LoVo (cell line): ENCODE measurements at regions not wholly inside any gene's neighbourhood (a gene's known extent, or its start where the extent isn't known, plus 50 kb on each side); places are given as distances from the start of the nearest gene placed in this dataset.
"Not testable (repeated sequence)": the region's sequence is repeated elsewhere in the genome, so short reads cannot be mapped to it uniquely, and the experiment has no call there.

Source experiments
- DNase-seq: peaks from one replicate; pipeline ENCODE4 v3.0.0-alpha.2; 2016; ENCODE audit warnings: low spot score

DNA sequence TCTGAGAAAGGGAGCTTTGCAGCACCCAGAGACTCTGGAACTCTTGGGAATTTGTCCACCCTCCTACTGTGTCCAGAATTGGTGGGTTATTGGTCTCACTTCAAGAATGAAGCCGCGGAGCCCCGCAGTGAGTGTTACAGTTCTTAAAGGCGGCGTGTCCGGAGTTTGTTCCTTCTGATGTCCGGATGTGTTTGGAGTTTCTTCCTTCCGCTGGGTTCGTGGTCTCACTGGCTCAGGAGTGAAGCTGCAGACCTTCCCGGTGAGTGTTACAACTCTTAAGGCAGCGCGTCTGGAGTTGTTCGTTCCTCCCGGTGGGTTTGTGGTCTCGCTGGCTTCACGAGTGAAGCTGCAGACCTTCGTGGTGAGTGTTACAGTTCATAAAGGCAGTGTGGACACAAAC is 824.7 kb downstream of the LRRTM4 start:
- DNase-seq = not testable (repeated sequence)

DNA sequence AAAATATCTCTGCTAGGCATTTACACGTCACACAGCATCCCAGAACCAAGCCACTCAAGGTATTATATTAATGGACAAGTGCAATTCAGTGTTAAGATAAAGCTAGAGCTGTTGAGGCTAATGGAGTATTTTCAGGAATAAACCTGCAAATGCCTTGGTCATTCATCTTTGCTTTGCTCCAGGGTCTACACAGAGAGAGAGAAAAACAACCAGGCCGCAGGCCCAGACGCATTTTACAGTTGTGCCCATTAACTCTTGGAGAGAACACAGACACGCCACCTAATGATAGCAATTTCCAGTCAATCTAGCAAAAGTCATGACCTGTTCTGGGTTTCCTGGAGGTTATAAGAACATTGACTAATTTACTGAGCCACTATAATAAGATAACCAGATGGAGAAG is 829.3 kb downstream of the LRRTM4 start:
- no peak for DNase-seq

DNA sequence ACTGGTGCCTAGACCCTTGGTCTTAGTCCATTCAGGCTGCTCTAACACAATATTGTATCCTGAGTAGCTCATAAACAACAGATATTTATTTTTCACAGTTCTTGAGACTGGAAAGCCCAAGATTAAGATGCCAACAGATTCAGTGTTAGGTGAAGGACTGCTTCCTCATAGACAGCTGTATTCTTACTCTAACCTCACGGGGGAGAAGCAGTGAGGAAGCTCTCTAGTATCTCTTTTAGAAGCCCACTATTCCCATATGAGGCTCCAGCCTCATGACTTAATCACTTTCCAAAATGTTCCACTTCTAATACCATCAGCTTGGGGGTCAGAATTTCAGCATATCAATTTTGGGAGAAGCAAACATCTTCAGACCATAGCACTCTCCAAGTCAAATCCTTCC is 833.4 kb downstream of the LRRTM4 start:
- DNase-seq = no peak

DNA sequence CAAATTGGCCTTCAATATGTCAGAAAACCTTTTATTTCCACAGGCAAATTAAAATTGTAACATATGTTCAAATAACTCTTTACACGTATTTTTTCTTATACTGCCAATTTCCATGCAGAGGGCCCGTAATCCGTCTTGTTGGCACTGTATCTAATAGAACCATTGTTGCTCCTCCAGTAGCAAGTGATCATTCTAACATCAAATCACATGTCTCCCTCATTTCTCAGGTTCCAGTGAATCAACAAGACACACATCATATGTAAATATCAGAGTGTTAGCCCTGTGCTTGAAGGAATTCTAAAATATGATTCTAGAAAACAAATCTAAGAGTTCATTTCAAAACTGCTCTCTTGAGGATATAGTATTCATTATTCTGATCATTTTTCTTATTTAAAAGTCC is 834.3 kb downstream of the LRRTM4 start:
- no peak for DNase-seq

DNA sequence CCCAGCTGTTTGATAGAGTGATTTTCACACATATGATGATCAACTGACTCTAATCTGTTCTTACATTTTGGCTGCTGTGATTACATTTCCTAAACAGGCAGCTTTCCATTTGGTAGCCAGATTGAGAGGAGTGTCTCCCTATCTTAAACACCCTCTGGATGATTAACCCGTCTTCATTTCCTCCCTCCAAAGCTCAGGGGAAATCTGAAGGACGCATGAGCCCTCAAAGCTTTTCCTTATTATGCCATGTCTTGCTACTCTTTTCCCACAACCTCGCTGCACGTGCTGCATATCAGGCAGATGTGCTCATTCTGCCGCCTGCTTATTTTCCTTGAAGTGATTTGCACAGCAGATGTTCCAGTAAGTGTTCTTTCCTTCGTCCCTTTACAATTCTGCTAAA is 837.4 kb downstream of the LRRTM4 start:
- no peak for DNase-seq

DNA sequence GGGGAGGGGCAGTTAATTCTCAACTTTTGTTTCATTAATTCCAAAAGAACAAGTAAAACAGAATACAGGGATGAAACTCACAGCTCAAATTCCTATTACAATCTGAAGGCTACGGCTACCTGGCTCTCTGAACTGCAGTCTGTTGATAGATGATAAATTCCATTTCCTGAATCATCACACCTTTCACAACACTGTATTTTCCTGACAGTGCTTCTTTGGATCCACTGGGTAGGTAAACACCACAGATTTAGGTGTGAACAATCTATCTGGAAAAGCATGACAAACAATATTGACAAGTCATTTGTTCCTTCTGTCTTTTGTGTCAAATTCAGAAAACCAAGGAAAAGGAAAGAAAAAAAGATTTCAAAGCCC is 843.2 kb downstream of the LRRTM4 start:
- no peak for DNase-seq

DNA sequence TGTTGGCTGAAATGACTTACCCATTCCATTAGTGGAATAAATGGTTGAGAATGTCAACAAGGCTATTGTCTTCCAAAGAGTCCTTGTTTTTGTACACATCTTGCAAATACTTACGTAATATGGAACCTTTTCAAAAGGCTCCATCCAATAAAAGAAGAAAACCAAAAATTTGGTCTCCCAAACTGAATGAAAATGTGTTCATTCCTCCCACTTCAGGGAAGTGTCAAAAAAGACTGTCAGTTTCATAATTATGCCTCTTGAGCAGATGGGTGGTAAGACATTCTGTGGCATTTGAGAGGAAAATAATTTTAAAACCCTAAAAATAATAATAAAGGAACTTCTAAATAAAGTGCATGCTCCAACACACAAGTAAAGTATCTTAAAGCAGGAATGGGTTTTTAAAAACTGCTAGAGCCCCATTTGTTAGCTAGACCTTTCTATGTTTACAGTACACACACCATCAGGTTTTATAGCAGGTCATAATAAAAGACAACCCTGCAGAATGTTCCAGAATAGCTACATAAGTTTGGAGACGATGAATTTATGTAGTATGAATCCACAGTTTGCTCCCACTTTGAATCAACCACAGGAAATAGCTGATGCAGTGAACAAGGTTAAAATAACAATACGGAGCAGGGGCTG is 843.7 kb downstream of the LRRTM4 start:
- no peak for DNase-seq

DNA sequence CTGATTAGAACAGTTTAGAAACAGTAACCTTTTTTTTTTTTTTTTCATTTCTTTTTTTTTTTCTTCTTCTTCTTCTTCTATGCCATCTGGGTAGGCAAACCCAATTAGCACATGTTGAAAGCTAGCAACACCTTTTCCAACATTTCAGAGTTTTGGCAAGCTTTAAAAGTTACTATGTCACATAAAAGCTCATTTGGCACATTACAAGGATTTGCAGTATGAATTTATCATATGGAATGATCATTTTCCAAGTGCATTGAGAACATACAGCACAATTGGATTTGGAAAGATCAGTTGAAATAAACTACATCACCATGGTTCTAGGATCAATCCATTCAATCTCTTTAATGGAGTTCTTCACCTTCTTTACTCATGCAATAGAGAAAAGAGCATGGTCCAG is 847.0 kb downstream of the LRRTM4 start:
- no peak for DNase-seq

DNA sequence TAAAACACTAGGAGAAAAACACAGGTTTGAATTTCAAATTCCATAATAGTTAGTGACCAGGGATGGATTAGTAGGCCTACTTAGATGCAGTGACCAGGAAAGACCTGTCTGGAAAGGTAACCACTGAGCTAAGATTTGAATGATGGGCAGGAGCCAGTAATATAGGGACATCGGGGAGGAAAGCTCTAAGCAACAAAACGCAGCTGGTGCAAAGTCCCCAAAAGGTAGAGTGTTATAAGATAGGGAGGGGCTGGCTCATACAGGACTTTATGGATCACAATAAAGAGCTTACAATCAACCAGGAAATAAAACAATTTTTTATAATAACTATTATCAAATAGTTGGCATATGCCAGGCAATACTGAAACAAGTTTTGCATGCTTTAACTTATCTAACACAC is 849.4 kb downstream of the LRRTM4 start:
- DNase-seq = no peak

DNA sequence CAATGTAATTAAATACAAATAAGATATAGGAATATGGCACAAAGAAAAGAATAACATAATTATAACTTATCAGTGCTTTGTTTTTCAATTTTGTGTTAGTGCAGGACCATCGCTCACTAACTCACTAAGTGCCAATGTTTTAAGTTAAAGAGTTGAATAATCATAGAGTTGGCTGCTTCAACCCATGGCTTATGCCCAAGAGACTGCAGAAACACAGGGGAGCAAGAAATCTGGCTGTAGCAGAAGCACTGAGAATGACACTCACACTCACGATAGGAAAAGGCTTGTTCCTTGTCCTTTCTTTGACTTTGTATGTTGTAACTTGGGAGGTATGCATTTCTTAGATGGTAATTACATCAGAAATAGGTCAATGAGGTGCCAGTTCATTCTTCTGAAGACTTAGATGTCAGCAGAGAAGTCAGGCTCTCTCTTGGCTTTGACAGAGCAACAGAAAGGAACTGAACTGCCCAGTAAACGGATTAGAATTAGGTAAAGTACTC is 852.2 kb downstream of the LRRTM4 start:
- no peak for DNase-seq

DNA sequence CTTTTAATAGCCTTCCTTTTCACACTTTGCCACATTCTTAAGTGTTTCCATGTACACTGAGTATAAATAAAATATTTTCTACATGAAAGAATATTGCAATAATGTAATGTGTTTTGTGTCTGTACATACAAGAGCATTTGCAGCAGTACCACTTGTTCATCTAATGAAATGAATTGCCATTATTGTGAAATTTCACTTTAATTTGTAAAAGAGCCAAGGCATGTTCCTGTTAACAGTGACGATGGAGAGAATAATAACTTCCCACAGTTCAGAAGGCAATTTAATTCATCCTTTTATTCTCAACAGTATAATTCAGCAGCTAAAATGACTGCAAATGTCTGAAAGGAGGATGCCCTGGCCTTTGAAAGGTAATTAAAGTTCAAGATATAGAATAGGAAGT is 853.9 kb downstream of the LRRTM4 start:
- DNase-seq = no peak

DNA sequence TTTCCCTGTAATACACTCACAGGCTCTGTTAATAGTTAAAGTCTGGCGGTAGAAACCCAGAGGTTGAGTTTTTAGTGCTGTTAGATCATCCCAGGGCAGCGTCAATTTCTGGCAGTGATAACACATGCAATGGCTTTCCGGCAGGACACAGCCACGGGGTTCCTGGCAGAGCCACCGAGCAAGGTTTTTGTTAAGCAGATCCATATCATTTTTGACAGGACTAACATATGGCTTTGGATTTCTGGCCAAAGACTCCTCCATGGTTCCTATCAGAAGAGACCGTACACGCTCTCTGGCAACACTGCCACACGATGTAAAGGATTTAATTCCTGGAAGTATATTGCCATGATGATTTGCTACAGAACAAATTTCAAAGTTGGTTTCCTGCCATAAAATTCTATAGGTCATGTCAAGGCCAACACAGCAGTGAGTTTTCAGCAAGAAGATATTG is 854.3 kb downstream of the LRRTM4 start:
- no peak for DNase-seq

DNA sequence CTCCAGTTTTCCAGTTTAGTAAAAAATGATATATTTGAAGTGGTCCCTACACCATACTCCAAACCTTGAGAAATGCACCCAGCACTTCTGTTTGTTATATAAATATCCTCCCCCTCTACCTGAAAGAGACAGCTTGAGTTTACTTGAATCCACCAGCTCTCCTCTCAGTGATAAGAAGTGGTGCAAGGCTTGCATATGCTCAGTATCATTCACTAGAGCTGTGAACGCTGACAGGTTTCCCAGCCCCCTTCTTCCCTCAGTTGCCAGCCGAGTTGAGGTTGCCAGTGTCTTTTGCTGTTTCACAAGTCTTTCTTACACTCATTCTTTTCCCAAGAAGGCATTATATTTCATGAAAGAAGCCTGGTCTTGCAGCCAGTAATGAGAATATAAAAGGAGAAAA is 880.0 kb downstream of the LRRTM4 start:
- DNase-seq = no peak

DNA sequence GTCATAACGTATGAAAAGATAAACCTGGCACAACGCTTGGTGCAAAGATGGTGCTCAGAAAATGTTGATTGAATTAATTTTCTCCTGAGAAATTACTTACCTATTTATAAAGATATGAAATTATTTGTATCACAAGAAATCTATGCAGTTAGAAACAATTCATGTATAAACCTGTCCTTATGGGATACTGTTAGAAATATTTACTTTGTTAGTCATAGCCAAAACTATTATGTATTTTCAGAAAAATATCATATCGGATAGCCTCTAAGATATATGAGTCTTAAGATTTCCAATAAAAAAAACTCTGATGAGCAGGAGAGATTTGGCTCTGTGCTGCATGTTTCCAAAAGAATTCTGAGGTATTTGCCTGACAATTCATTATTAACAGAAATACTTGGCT is 880.7 kb downstream of the LRRTM4 start:
- DNase-seq = no peak

DNA sequence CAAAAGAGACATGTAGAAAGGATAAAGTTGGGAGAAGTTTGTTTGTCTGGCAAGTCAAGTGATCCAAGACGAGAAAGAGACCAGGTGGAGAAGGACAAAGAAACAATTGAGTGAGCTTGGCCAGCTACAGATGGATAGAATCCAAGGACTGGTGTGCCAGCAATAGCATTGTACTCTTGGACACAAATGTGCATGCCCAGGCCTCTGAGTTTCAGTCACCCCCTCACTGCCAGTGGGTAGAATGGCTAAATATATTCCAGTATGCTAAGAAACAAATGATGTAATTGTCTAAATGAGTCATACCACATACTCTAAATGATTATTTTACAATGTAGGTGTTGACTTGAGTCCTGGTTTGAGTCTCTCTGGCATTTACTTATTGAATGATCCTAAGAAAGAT is 881.3 kb downstream of the LRRTM4 start:
- no peak for DNase-seq

DNA sequence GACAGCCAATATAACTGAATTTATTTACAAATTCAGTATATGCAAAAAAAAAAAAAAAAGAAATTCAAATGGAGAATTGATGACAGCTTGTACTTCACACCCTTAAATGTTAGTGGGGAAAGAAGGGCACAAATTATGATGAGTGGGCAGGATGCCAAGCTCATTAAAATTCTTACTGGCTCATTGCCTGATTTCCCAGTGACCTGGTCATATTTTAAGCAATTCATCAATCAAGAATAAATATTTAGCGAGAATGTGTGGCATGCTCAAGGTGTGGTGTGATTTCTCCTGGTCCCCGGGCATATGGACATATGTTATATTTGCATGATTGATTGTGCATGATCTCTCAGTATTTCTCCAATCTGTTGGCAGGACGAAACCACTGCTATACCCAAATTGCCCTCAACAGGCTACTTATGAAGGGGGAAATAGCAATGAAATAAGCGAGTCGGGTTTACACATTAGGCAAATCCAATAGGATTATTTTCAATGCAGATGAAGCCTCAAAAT is 883.0 kb downstream of the LRRTM4 start:
- no peak for DNase-seq

DNA sequence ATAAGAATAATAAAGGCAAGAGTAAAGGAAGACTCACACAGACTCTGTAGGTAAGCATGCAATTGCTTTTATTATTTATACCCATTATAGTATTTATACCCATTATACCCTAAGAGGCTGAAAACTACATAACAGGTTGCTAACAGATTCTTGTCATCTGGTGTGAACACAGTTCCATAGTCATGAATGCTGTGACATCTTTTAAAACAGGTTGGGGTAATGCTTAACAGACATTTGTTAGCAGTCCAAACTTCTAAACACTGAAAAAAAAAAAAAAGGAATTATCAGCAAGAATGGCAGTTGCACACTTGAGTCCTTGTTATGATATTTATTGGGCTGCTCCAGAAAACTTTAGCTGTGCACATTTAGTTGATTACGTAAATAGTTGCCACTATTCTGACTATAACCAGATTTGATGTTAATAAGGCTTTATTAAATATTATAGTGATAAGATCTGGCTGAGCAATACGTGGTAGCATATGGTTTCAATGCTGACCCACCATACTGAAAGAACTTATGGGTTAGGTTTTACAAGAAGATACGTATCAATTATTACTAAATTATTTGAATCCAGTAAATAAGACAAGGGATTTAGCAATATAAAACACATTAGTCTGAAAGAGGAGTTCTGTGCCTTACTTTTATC is 888.8 kb downstream of the LRRTM4 start:
- no peak for DNase-seq

DNA sequence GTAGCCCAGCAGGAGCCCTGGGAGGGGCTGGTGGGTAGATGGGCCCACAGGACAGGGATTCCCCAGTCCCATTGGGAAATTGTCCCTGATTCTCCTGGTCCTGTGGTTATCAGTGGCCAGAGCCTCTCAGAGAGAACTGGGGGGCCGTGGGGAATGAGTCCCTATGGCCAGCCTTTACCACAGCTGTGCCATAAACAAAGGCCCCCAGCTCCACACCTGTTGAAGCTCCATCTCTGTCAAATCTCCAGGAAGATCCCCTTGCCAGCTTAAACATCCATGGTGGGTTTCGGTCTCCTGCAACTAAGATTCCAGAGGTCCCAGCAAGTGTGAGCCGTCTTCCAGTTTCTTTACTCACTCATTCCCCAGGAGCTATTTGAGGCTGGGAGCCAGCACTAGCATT is 897.1 kb downstream of the LRRTM4 start:
- no peak for DNase-seq

DNA sequence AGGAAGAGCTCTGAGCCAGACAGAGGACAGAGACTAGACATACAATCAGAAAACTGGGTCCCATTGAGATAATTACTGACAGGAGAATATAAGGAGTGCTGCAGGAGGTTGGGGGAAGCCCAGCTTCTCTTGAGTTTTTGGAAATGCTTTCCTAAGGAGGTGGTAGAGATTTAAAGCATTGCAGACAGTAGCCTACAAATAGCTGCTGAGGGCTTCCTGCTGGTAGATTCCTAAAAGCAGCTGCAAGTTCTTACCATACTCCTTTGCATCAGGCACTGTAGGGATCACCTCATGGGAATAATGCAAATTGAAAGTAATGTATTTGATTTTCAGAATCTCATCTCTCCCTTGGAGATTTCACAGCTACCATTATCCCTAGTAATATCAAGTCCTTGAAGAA is 902.6 kb upstream of the GCFC2 start:
- DNase-seq = no peak

DNA sequence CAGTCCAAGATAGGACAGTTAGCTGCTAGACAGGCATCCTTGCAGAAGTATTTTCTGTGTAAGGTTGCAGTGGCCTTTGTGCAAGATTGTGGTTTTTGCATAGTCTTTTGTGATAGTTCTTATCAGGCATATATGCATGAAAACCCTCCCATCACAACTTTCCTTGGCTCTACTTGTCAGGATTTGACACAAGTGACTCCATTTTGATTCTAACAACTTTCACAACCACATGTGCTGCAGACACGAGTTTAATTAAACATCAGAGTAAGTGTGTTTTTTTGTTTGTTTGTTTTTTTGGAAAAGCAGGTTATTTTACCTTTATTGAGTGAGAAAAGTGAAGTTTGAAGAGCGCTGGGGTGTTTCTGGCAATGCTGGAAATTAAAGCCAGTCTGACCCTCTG is 902.0 kb upstream of the GCFC2 start:
- DNase-seq = no peak

DNA sequence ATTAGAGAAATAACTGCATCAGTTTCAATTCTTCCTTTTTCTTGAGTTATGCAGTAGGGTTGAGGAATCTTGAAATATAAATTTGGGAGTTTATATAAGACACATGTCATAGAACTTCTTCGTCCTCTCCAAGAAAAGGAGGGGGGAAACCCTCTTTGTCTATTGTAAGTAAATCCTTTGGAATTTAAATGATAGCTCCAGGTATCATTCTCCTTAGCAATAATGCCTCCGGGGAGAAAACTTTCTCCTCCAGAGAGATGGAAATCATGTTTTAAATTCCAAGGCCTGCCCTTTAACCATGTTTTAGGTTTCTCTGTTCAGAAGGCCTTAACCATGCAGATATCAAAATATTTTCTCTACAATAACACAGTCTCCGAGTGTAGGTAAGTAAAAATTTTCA is 899.7 kb upstream of the GCFC2 start:
- no peak for DNase-seq

DNA sequence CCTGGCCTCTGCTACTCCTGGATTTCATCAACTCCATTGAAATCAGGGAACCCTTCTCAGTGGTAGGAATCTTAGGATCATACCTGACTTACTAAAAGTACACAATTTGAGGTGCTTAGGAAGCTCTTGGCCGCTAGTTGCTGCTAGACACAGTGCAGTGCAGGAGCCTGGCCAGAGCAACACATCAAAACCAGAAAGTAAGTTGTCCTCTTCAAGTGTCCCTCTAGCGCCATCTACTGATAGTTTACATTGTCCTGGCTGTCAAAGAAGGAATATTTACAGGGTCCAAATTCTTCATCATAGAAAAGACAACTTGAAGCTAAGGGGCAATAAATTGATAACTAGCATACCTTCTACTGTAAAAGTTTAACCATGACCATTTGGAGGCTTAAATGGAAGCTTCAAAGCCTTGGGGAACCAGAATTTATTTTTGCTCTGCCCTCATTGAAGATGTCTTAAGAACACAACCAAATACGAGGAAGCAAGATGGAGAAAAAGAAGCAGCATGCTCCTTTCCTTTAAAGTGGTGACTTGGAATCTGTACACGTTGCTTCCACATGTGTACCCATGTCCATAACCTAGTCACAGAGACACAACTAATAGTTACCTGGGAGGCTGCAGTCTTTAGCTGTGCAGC is 889.1 kb upstream of the GCFC2 start:
- DNase-seq = peak; percentile 75

DNA sequence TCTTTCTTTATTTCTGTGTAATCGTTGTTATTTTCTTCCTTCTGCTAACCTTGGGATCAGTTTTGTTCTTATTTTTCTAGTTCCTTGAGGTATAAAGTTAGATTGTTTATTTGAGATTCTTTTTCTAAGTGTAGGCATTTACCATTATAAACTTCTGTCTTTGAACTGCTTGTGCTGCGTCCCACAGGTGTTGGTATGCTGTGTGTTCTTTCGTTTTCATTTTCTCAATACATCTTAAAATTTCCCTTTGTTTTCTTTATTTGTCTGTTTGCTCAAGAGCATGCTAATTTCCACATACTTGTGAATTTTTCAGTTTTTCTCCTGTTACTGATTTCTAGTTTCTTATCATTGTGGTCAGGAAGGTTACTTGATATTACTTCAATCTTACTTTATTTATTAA is 873.8 kb upstream of the GCFC2 start:
- DNase-seq = no peak
